Smooth muscle cell (in vitro differentiated cells): ENCODE measurements at regions not wholly inside any gene's neighbourhood (a gene's known extent, or its start where the extent isn't known, plus 50 kb on each side); places are given as distances from the start of the nearest gene placed in this dataset.
"Not testable (repeated sequence)": the region's sequence is repeated elsewhere in the genome, so short reads cannot be mapped to it uniquely, and the experiment has no call there.

Experiments
- DNase-seq: peaks from one replicate; lab custom pipeline; 2025; ENCODE audit not compliant: unreplicated experiment; lab: John Stamatoyannopoulos, UW
- H2AFZ ChIP-seq: fragments of 200-600 bp; sonication (generic); 2 replicates; pipeline ENCODE4 v1.6.0; 2016; ENCODE audit warnings: antibody characterized with exemption, low read depth, mild to moderate bottlenecking
- H3F3A ChIP-seq: fragments of 200-600 bp; sonication (generic); 2 replicates; pipeline ENCODE4 v1.6.0; 2017; ENCODE audit warnings: antibody characterized with exemption, low read depth
- H3K27ac ChIP-seq: fragments of 200-600 bp; sonication (generic); 2 replicates; pipeline ENCODE4 v1.5.1; 2016; ENCODE audit warnings: low read depth, mild to moderate bottlenecking
- H3K27me3 ChIP-seq: fragments of 200-600 bp; sonication (generic); 2 replicates; pipeline ENCODE4 v1.6.1; 2016; ENCODE audit warnings: low read depth, mild to moderate bottlenecking
- H3K36me3 ChIP-seq: fragments of 200-600 bp; sonication (generic); 2 replicates; pipeline ENCODE4 v1.5.1; 2016; ENCODE audit warnings: low read depth
- H3K4me1 ChIP-seq: fragments of 200-600 bp; sonication (generic); 2 replicates; pipeline ENCODE4 v1.5.1; 2016; ENCODE audit warnings: low read depth
- H3K4me2 ChIP-seq: fragments of 200-600 bp; sonication (generic); 2 replicates; pipeline ENCODE4 v1.6.0; 2016; ENCODE audit warnings: mild to moderate bottlenecking
- H3K4me3 ChIP-seq: fragments of 200-600 bp; sonication (generic); 2 replicates; pipeline ENCODE4 v1.5.1; 2016; ENCODE audit warnings: mild to moderate bottlenecking
- H3K79me2 ChIP-seq: fragments of 200-600 bp; sonication (generic); 2 replicates; pipeline ENCODE4 v1.6.0; 2016; ENCODE audit warnings: low read depth, mild to moderate bottlenecking
- H3K9ac ChIP-seq: fragments of 200-600 bp; sonication (generic); 2 replicates; pipeline ENCODE4 v1.6.0; 2016; ENCODE audit warnings: low read depth
- H3K9me3 ChIP-seq: fragments of 200-600 bp; sonication (generic); replicated peaks from 2 replicates; pipeline ENCODE4 v1.5.1; 2016; ENCODE audit warnings: low read depth
- H4K20me1 ChIP-seq: fragments of 200-600 bp; sonication (generic); 2 replicates; pipeline ENCODE4 v1.6.0; 2016; ENCODE audit warnings: low read depth
- CTCF ChIP-seq: fragments of 200-600 bp; sonication (generic); IDR thresholded peaks from 2 replicates; pipeline ENCODE4 v1.5.1; 2017; ENCODE audit warnings: borderline replicate concordance, mild to moderate bottlenecking, antibody characterized with exemption; ENCODE audit not compliant: insufficient read depth, poor library complexity, severe bottlenecking
- WGBS: methylation state at CpG from one replicate; pipeline ENCODE4 v1.1.7; 2016; ENCODE audit warnings: low lambda C conversion rate; 5-methylcytosine and 5-hydroxymethylcytosine counted together

- no peaks in the 10 kb centered on the region for H3K4me1 ChIP-seq
- no peak overlapping the region for H3K27ac ChIP-seq
- no peak overlapping the region for H3K9ac ChIP-seq
- no peak overlapping the region for H3K4me3 ChIP-seq
- H3K9me3 ChIP-seq = peaks cover 6% of the 10 kb centered on the region
- no peak for DNase-seq
- no peak overlapping the region for H3K4me2 ChIP-seq
- H4K20me1 ChIP-seq = no peaks in the 10 kb centered on the region
- no peaks in the 10 kb centered on the region for H3K36me3 ChIP-seq
- no peaks in the 10 kb centered on the region for H3K79me2 ChIP-seq
- TF ChIP-seq CTCF = no peak
- H3F3A ChIP-seq = no peaks in the 10 kb centered on the region
- no peaks in the 10 kb centered on the region for H3K27me3 ChIP-seq
- no peak overlapping the region for H2AFZ ChIP-seq
Measured at GRCh38 chr6:67802771-67803170, 832.3 kb upstream of the ADGRB3 start.

- H3K4me3 ChIP-seq = no peak overlapping the region
- H3F3A ChIP-seq = no peaks in the 10 kb centered on the region
- no peaks in the 10 kb centered on the region for H3K79me2 ChIP-seq
- TF ChIP-seq CTCF = no peak
- H3K27me3 ChIP-seq = no peaks in the 10 kb centered on the region
- 26% methylated on average over 2 of the region's 2 CpGs for WGBS
- no peaks in the 10 kb centered on the region for H3K4me1 ChIP-seq
- no peak for DNase-seq
- H3K9ac ChIP-seq = no peak overlapping the region
- no peaks in the 10 kb centered on the region for H3K36me3 ChIP-seq
- H2AFZ ChIP-seq = no peak overlapping the region
- H3K9me3 ChIP-seq = no peaks in the 10 kb centered on the region
- H3K27ac ChIP-seq = no peak overlapping the region
- H4K20me1 ChIP-seq = no peaks in the 10 kb centered on the region
- H3K4me2 ChIP-seq = no peak overlapping the region
Measured at GRCh38 chr6:67792996-67793395, 842.1 kb upstream of the ADGRB3 start.

GRCh38 chr6:67790569-67790968 is 844.5 kb upstream of the ADGRB3 start:
- DNase-seq = no peak
- no peak for TF ChIP-seq CTCF
- H3K27me3 ChIP-seq = no peaks in the 10 kb centered on the region
- H3K36me3 ChIP-seq = no peaks in the 10 kb centered on the region
- H3K4me1 ChIP-seq = no peaks in the 10 kb centered on the region
- no peaks in the 10 kb centered on the region for H3K79me2 ChIP-seq
- no peaks in the 10 kb centered on the region for H3K9me3 ChIP-seq
- H2AFZ ChIP-seq = no peak overlapping the region
- no peak overlapping the region for H3K4me3 ChIP-seq
- H3K9ac ChIP-seq = no peak overlapping the region
- H4K20me1 ChIP-seq = no peaks in the 10 kb centered on the region
- no peaks in the 10 kb centered on the region for H3F3A ChIP-seq
- H3K4me2 ChIP-seq = no peak overlapping the region
- H3K27ac ChIP-seq = no peak overlapping the region
- WGBS = 86% methylated on average over 1 of the region's 1 CpG

GRCh38 chr6:67787119-67787518 is 848.0 kb upstream of the ADGRB3 start:
- H3K4me2 ChIP-seq, H3F3A ChIP-seq, H3K9ac ChIP-seq, H3K9me3 ChIP-seq, H3K4me3 ChIP-seq, H3K4me1 ChIP-seq, H3K36me3 ChIP-seq, H4K20me1 ChIP-seq, H2AFZ ChIP-seq, H3K27ac ChIP-seq, H3K79me2 ChIP-seq, DNase-seq, H3K27me3 ChIP-seq: not testable (repeated sequence)
- 85% methylated on average over 1 of the region's 1 CpG for WGBS
